Karpas-422 (cell line): ENCODE measurements at regions not wholly inside any gene's neighbourhood (a gene's known extent, or its start where the extent isn't known, plus 50 kb on each side); places are given as distances from the start of the nearest gene placed in this dataset.

Experiments used
- DNase-seq: peaks from one replicate; pipeline ENCODE4 v3.0.0-alpha.2; 2015
- H2AFZ ChIP-seq: fragments of 200-600 bp; sonication (generic); 2 replicates; pipeline ENCODE4 v1.6.1; 2014; ENCODE audit warnings: antibody characterized with exemption, low read length, mixed read lengths
- H3K27ac ChIP-seq: fragments of 200-600 bp; sonication (generic); 2 replicates; pipeline ENCODE4 v1.5.1; 2014; ENCODE audit warnings: mild to moderate bottlenecking, low read length, moderate library complexity
- H3K27me3 ChIP-seq: fragments of 200-600 bp; sonication (generic); 2 replicates; pipeline ENCODE4 v1.6.1; 2014; ENCODE audit warnings: low read length, mixed read lengths
- H3K36me3 ChIP-seq: fragments of 200-600 bp; sonication (generic); 2 replicates; pipeline ENCODE4 v1.6.1; 2014; ENCODE audit warnings: low read length, mixed read lengths; ENCODE audit not compliant: insufficient read depth
- H3K4me1 ChIP-seq: fragments of 200-600 bp; sonication (generic); 2 replicates; pipeline ENCODE4 v1.6.1; 2014; ENCODE audit warnings: mild to moderate bottlenecking, low read length, mixed read lengths
- H3K4me2 ChIP-seq: fragments of 200-600 bp; sonication (generic); 2 replicates; pipeline ENCODE4 v1.6.1; 2014; ENCODE audit warnings: low read length, low read depth, mild to moderate bottlenecking; ENCODE audit not compliant: poor library complexity, severe bottlenecking
- H3K4me3 ChIP-seq: fragments of 200-600 bp; sonication (generic); 2 replicates; pipeline ENCODE4 v1.5.1; 2014; ENCODE audit warnings: mild to moderate bottlenecking, antibody characterized with exemption, low read length, mixed read lengths
- H3K79me2 ChIP-seq: fragments of 200-600 bp; sonication (generic); 2 replicates; pipeline ENCODE4 v1.6.1; 2014; ENCODE audit warnings: mild to moderate bottlenecking, low read length, mixed read lengths
- H3K9ac ChIP-seq: fragments of 200-600 bp; sonication (generic); 2 replicates; pipeline ENCODE4 v1.6.0; 2014; ENCODE audit warnings: low read length
- H3K9me2 ChIP-seq: fragments of 200-600 bp; sonication (generic), shearing (Covaris generic); replicated peaks from 2 replicates; pipeline ENCODE4 v1.6.0; 2014; ENCODE audit warnings: mild to moderate bottlenecking, low read length, moderate library complexity; ENCODE audit not compliant: insufficient read depth
- H3K9me3 ChIP-seq: fragments of 300-700, 200-600 bp; sonication (generic); 2 replicates; pipeline ENCODE4 v1.6.1; 2014; ENCODE audit warnings: low read length, mixed read lengths
- H4K20me1 ChIP-seq: fragments of 200-600 bp; sonication (generic); 2 replicates; pipeline ENCODE4 v1.6.1; 2014; ENCODE audit warnings: mild to moderate bottlenecking, antibody characterized with exemption, low read length, low read depth; ENCODE audit not compliant: insufficient read depth

DNA sequence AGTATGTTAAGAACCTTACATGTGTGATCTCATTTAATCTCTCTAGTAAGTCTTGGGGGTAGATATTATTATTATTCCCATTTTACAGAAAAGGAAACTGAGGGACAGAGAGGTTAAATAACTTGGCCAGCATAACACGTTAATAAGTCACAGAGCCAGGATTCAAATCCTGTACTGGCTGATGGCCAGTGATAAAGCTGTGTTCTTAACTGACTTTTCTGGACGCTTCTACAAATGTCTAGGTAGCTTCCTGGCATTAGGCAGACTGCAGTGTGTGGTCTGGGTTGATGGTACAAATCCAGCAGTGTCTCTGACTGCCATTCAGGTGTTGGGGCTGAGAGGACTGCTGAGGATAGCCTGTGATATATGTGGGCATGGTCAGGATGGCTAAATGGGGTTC, 125.8 kb upstream of the CXCL14 start:
- no peak overlapping the region for H3K4me3 ChIP-seq
- H3K79me2 ChIP-seq = no peaks in the 10 kb centered on the region
- H2AFZ ChIP-seq = no peak overlapping the region
- H4K20me1 ChIP-seq = no peaks in the 10 kb centered on the region
- H3K9me3 ChIP-seq = no peaks in the 10 kb centered on the region
- H3K4me1 ChIP-seq = peaks cover 5% of the 10 kb centered on the region; the same call in 1 of the 2 replicates
- H3K9ac ChIP-seq = no peak overlapping the region
- H3K27me3 ChIP-seq = no peaks in the 10 kb centered on the region
- H3K4me2 ChIP-seq = no peak overlapping the region
- DNase-seq = no peak
- H3K36me3 ChIP-seq = no peaks in the 10 kb centered on the region
- no peak overlapping the region for H3K27ac ChIP-seq
- no peaks in the 10 kb centered on the region for H3K9me2 ChIP-seq

DNA sequence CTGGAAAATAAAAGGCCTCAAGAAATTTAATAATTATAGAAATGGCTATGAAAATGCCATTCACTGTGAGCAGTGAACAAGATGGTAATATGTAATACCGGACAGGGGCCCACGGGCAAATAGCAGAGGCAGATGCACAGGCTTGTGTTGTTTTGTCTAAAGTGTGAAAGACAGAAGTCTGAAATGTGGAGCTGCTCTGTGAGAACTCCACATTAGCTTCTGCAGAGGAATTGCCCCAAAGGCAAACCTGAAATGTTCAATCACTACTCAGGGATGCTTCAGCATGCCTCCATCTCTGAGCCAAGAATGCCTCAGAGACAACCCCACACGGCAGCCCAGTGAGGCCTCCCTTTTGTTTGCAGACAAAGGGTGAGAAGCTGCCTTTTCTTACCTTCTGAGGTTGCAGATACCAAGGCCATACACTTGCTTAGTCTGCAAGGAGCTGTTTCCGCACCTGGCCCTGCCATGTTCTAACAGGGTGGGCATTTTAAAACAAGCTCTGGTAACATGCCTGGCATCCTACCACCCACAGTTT, 124.3 kb upstream of the CXCL14 start:
- H3K27ac ChIP-seq = no peak overlapping the region
- no peak overlapping the region for H3K4me3 ChIP-seq
- no peak overlapping the region for H2AFZ ChIP-seq
- no peak for DNase-seq
- no peaks in the 10 kb centered on the region for H3K9me2 ChIP-seq
- H3K4me2 ChIP-seq = no peak overlapping the region
- no peaks in the 10 kb centered on the region for H3K36me3 ChIP-seq
- H3K27me3 ChIP-seq = no peaks in the 10 kb centered on the region
- no peaks in the 10 kb centered on the region for H3K9me3 ChIP-seq
- peaks cover under 1% of the 10 kb centered on the region; the same call in 1 of the 2 replicates for H3K4me1 ChIP-seq
- no peaks in the 10 kb centered on the region for H4K20me1 ChIP-seq
- H3K79me2 ChIP-seq = no peaks in the 10 kb centered on the region
- H3K9ac ChIP-seq = no peak overlapping the region

DNA sequence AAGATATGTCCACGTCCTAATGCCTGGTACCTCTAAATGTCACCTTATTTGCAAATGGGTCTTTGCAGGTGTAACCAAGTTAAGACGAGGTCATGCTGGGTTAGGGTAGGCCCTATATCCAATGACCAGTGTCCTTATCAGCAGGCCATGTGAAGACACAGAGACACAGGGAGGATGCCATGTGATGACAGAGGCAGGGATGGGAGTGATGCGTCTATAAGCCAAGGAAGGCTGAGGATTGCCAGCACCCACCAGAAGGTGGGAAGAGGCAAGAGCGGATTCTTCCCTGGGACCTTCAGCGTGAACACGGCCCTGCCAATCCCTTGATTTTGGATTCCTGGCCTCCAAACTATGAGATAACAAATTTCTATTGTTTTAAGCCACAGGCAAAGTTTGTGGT, 123.4 kb upstream of the CXCL14 start:
- no peak overlapping the region for H3K4me3 ChIP-seq
- no peaks in the 10 kb centered on the region for H3K36me3 ChIP-seq
- no peaks in the 10 kb centered on the region for H3K4me1 ChIP-seq
- H3K9me2 ChIP-seq = no peaks in the 10 kb centered on the region
- no peak overlapping the region for H3K27ac ChIP-seq
- H3K79me2 ChIP-seq = no peaks in the 10 kb centered on the region
- no peak overlapping the region for H3K4me2 ChIP-seq
- no peaks in the 10 kb centered on the region for H3K9me3 ChIP-seq
- H4K20me1 ChIP-seq = no peaks in the 10 kb centered on the region
- DNase-seq = no peak
- no peak overlapping the region for H2AFZ ChIP-seq
- H3K9ac ChIP-seq = no peak overlapping the region
- no peaks in the 10 kb centered on the region for H3K27me3 ChIP-seq

DNA sequence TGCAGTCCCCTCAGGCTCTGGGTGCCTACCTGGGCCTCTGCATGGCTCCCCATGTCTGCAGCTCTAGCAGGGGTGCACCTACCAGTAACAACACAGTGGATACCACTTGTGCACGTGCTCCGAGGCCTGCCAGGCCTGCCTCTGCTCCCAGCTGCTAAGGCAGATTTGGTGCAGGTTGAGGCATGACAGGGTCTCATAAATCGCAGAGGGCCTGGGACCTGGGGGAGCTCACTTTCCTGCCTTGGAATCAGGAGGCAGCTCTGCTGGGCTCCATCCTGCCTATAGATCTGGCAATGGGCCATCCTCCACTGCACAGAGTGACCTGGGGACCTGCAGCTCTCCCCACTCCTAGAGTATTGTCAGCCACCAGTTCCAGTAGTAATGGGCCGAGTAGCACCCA, 121.9 kb upstream of the CXCL14 start:
- Histone ChIP-seq H3K4me3 (no peak overlapping the region), H2AFZ (no peak overlapping the region), H3K4me2 (no peak overlapping the region), H3K4me1 (peaks cover 3% of the 10 kb centered on the region; the same call in 1 of the 2 replicates), H3K27me3 (no peaks in the 10 kb centered on the region), H3K27ac (no peak overlapping the region), H4K20me1 (no peaks in the 10 kb centered on the region), H3K9me3 (no peaks in the 10 kb centered on the region), H3K9me2 (no peaks in the 10 kb centered on the region), H3K79me2 (no peaks in the 10 kb centered on the region), H3K9ac (no peak overlapping the region), H3K36me3 (no peaks in the 10 kb centered on the region)
- no peak for DNase-seq

DNA sequence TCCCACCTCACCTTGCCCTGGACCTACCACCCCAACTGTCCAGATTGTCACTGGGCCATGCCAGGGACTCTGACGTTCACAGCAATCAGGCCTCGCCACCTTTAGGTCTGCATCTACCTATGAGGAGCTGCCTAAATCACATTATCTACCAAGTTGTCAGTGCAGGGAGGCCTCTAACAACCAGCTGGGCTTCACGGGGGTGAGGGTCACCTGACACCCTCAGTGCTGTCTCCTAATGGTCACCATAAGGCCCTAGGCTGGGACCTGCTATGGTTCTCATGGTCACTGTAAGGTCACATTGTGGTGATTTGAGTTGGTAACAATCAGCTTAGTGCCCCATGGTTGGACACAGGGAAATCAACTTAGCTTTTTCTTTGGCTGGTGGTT, 119.2 kb upstream of the CXCL14 start:
- Histone ChIP-seq H3K79me2 (no peaks in the 10 kb centered on the region), H3K9ac (no peak overlapping the region), H3K27ac (no peak overlapping the region), H3K4me3 (no peak overlapping the region), H3K4me1 (peaks cover 26% of the 10 kb centered on the region), H3K9me3 (no peaks in the 10 kb centered on the region), H3K27me3 (no peaks in the 10 kb centered on the region), H2AFZ (no peak overlapping the region), H3K4me2 (no peak overlapping the region), H4K20me1 (no peaks in the 10 kb centered on the region), H3K9me2 (no peaks in the 10 kb centered on the region), H3K36me3 (no peaks in the 10 kb centered on the region)
- no peak for DNase-seq

DNA sequence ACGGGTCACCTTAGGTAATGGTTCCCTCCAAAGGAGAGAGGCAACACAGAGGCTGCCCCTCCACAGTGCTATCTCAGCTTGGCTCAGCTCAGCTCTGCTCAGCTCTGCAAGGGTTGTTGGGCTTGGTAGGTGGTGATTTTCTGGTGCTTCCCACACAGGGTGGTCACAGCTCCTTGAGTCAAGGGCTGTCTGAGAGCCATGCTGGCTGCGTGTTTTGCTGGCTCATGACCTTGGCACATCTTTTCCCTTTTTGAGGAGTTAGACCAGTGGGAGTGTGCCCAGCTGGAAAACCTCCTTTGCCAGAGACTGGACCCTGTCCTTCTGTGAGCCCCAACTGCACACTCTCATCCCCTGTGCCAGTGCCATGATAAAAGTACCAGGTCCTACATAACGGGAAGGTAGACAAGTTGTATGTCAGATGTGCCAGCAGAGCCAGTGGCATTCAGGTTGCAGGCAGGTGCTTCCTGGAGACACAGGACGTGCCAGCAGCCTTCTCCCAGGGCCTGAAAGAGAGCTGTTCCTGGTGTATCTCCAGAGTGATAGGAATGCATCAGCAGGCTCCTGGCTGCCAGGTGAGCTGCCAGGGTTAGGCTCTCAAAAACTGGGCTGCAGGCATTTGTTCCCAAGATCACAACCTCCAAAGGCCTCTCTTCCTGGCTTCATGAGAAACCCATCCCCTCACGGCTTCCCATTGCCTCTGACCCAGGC, 118.6 kb upstream of the CXCL14 start:
- Histone ChIP-seq H4K20me1 (no peaks in the 10 kb centered on the region), H3K36me3 (no peaks in the 10 kb centered on the region), H3K9me2 (no peaks in the 10 kb centered on the region), H3K27ac (no peak overlapping the region), H3K4me2 (no peak overlapping the region), H3K4me1 (peaks cover 31% of the 10 kb centered on the region), H3K4me3 (no peak overlapping the region), H3K27me3 (no peaks in the 10 kb centered on the region), H3K79me2 (no peaks in the 10 kb centered on the region), H2AFZ (no peak overlapping the region), H3K9me3 (no peaks in the 10 kb centered on the region), H3K9ac (no peak overlapping the region)
- no peak for DNase-seq

DNA sequence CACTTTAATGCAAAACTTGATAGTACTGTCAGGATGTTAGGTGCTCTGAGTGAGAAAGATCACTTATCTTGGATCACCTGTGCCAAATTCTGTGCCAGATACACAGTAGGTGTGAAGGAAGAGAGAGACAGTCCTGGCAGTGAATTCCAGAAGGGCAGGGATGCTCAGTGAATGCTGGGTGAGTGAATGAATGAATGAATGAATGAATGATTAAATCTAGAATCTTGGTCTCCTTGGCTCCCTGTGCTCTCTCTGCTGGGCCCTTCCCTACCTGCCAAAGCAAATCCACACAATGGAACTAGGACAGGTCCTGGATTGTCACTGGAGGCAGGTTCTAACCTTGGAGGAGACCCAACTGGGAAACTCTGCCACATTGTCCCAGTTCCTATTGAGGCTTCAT, 117.5 kb upstream of the CXCL14 start:
- Histone ChIP-seq H3K4me2 (no peak overlapping the region), H3K4me3 (no peak overlapping the region), H4K20me1 (no peaks in the 10 kb centered on the region), H3K9me2 (no peaks in the 10 kb centered on the region), H3K36me3 (no peaks in the 10 kb centered on the region), H2AFZ (no peak overlapping the region), H3K79me2 (no peaks in the 10 kb centered on the region), H3K9me3 (no peaks in the 10 kb centered on the region), H3K4me1 (peaks cover 41% of the 10 kb centered on the region), H3K27me3 (no peaks in the 10 kb centered on the region), H3K9ac (no peak overlapping the region), H3K27ac (no peak overlapping the region)
- DNase-seq = no peak

DNA sequence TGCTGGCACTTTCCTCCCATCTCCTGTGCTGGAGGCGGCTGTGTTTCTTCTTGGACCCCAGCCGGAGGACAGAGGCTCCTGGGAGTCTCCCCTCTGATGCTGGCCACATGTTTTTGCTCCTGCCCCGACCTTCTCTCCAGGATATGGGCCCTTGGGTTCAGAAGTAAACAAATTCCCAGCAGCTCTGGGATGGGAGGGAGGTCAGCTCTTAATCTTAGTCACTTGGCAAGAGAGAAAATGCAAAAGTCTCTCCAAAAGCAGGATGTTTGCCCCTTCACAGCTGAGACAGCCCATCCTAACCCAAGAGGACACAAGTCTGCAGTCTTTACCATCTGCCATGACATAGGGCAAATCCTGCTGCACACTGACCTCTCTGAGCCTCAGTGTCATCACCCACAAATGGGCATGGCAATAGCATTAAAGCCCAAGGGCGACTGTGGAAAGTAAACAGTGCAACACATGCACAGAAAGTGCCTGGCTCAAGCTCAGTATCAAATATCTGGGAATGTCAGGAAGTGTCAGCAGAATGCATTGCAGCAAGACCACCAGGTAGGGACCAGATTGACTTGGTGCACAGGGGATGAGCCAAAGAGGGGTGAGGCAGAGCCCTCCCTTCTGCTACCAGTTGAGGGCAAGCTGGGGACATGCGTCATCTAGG, 117.0 kb upstream of the CXCL14 start:
- Histone ChIP-seq H3K79me2 (no peaks in the 10 kb centered on the region), H3K36me3 (no peaks in the 10 kb centered on the region), H3K4me3 (no peak overlapping the region), H3K9ac (no peak overlapping the region), H3K4me2 (no peak overlapping the region), H3K9me3 (no peaks in the 10 kb centered on the region), H3K9me2 (no peaks in the 10 kb centered on the region), H3K27me3 (no peaks in the 10 kb centered on the region), H3K27ac (no peak overlapping the region), H3K4me1 (peaks cover 44% of the 10 kb centered on the region), H4K20me1 (no peaks in the 10 kb centered on the region), H2AFZ (no peak overlapping the region)
- no peak for DNase-seq
